ENCODE measurements at regions not wholly inside any gene's neighbourhood (a gene's known extent, or its start where the extent isn't known, plus 50 kb on each side); places are given as distances from the start of the nearest gene placed in this dataset.

DNA sequence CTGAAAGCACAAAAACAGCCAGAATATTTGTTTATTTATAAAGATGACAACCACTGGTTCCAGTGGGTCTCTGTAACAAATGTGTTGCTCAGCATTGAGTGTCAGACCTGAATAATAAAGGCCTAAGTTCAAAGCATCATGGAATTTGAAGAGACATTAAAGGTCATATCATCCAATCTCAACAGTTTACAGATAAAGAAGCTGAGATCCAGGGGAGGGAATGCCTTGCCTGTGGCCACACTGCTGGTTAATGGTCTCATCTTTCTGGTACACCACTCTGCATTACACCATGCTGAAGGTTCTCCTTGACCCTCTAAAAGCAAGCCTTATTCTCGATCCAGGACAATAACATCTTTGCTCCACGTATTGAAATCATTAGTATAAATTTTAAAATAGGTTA lies 446.5 kb upstream of the ACVR2A start:
- no peak for DNase-seq

DNA sequence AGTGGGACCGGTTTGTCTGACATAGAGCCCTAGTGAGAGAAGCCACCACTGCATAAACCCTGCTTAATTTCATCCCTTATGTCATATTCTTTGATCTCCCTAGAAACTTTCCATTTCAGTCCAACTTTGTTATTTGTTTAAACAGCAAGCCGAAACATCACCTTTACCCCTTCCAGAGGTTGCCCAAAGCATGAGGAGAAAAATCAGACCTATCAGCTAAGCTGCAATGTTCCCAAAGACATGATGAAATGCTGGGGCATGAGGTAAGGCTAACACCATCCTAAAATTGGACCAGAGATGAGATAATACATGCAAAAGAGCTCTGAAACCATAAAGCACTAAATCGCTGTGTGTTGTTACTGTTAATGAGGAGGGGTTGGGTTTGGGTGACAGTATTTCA lies 447.9 kb upstream of the ACVR2A start:
- DNase-seq = no peak

DNA sequence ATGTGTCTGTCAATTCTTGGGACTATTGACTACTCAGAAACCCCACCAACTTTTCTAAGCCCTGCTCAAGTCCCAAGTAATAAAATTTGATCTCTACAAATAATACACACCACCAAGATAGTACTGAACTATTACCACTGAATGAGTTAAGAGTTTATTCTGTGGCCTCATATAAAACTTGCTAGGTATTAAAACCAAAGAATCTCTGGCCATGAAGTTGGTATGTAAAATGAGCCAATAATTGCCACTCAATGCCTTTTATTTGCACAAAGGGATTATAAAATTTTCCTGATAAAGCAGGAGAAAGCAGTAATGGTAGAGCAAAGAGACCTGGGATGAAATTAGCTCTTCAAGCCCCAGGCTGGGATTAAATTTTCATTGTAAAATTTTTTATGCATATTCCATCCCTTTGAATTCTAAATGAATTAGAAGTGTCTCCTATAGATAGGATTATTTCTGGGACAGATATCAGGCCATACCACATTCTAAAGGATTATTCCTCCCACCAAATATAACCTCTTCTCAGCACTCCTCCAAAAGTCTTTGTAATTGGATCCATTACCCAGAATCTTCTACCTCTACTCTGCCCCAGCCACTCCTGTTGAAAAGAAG lies 450.5 kb upstream of the ACVR2A start:
- no peak for DNase-seq

DNA sequence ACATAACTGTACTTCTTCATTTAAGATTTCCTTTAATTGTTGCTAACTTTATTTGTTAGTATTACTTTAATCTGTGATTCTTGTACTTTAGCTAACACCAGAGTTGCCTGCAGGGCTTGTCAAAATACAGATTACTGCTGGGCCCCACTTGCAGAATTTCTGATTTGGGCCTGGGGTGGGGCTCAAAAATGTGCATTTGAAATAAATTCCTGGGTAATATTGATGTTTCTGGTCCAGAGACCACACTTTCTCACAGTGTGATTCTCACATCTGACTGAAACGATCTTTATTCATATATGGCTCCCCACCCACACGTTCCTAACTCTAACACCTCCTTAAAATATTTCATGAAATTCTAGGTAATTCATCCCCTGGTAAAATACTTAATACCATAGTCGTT lies 452.6 kb upstream of the ACVR2A start:
- no peak for DNase-seq

DNA sequence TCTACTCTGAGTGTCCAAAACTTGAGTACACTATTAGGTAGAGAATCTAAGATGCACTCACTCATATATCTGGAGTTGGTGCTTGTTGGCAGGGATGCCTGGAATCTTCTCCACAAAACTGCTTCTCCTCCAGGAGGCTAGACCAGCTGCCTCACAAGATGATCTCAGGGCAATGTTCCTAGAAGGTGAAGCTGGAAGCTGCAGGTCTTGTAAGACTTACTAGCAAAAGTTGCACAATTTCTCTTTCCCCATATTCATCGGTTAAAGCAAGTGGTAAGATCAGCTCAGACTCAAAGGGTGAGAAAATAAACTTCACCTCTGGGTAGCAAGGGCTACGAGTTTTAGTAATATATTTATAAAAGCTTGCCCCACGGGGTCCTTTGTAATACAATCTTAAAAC lies 454.4 kb upstream of the ACVR2A start:
- DNase-seq = no peak

DNA sequence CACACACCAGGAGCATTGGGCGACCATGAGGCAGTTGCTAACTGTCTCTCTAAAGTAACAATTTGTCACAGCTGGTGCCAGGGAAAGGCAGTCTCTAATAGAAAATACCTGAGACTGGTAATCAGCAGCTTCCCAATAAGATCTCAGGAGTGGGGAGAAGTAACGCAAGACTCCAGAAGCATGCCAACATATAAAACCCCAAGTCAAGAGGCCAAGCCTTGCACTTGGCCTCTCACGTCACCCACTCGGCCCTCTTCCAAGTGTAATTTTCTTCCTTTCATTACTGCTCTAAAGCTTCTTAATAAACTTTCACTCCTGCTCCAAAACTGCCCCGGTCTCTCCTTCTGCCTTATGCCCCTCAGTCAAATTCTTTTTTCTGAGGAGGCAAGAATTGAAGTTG lies 455.6 kb upstream of the ACVR2A start:
- DNase-seq = no peak

DNA sequence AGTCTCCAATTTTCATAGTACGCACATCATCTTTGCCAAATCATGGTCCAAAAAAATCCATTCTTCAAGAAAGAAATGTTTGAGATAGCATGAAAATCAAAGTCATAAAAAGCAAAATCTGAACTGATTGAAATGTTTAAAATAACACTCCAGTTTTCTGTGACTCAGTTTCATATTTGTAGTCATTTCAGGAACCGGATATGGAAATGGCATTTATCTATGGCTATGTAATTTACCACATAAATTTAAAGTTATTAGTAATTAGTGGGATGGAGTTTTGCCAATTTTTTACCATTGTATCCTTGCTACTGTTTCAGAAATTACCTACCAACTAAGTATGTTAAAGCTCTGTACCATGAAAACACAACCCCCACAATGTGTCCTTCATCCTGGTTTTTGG lies 456.6 kb upstream of the ACVR2A start:
- DNase-seq = no peak

DNA sequence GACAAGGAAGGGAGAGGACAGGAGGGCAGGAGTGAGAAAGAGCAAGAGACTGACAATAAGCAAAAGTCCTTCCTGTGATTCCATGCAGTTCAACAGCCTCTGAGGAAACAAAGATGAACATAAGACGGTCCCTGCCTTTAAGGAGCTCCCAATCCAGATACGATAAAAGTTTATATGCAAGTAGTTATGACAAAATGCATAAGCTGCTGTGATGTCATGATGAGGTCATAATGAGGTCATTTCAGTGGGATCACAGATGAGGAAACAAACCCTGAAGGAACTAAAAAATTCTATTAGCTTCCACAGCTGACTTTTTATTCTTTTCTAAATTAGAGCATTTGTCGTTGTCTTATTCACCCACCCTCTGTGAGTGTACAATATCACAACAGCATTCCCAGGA lies 458.5 kb upstream of the ACVR2A start:
- no peak for DNase-seq

DNA sequence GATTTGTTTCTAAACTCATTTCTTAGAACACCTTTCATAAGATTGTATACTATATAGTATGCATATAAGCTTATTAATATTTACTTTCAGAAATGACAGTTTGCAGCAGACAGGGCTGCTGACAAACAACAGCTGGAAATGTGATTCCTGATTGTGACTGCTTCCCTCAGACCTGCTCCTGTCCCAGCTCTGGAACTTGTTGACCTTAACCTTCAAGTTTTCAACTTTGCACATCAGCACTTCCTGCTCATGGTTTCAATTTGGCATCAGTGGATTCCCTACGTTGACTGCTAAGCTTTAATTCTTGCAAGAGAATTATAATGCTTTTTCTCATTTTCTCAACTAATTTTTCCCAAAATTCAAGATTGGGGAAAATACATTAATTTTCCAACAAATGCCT lies 459.2 kb upstream of the ACVR2A start:
- DNase-seq = no peak

DNA sequence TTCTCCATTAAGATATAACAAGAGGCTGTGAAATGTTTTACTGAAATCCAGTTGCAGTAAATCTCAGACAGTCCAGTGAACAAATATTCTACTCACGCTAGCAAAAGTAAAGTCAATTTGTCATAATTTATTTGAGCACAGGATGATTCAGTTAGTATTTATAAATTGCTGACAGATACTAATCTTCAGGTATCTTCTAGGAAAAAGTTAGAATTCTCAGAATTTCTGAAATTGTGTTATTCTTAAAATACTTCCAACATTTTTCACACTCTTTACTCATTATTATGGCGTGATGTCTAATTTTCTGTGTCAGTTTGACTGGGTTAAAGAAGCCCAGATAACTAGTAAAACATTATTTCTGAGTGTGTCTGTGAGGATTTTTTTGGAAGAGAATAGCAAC lies 460.2 kb upstream of the ACVR2A start:
- no peak for DNase-seq

DNA sequence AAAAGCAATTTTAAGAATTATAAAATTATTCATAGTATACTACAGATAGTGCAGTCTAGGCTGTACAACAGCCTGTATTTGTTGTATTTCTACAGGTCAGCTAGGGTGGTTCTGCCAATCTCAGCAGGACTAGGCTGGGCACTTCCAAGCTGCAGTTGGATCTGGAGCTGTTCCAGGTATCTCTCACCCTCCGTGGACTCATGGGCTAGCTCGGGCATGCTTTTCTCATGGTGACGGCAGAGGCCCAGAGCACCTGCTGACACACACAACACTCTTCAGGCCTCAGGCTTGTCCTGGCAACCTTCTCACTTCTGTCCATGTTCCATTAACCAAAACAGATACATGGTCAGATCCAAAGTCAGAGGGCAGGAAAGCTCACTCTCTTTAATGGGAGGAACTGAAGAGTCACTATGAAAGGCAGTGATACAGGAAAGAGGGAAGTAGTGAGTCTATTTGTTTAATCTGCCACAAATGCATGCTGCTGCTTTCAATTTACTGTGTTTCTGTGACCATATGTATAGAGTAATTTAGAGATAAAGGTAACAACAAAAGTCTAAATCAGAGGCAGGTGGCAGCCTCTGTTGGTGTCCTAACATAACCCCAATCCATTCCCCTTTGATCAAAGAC lies 462.4 kb upstream of the ACVR2A start:
- DNase-seq = no peak

DNA sequence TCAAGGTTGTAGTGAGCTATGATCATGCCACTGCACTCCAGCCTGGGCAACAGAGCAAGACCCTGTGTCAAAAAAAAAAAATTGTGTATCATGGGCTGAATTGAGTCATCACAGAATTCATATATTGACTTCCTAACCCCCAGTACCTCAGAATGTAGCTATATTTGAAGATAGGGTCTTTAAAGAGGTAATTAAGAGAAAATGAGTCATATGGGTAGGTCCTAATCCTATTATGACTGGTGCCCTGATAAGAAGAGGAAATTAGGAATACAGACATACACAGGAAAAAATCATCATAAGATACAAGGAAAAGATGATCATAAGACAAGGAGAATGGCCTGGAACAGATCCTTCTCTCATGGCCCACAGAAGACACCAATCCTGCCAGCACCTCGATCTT lies 466.4 kb upstream of the ACVR2A start:
- DNase-seq = no peak

DNA sequence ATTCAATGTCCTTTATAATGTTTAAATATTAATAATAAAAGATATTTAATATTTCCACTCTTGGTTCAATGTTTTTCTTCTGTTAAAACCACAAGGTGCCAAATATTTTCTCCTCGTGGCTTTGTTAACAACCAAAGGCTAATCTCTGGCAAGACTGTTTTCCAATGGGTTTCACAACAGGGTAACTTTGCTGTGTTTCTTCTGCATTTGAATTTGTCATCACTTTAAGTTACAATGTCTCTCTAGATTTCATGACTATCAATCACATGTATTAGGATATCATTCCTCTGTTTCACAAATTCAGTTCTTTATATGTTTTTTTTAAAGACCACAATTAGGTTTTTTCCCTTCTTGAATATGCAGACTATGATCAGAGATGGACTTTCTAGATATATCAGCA lies 469.8 kb upstream of the ACVR2A start:
- DNase-seq = no peak

DNA sequence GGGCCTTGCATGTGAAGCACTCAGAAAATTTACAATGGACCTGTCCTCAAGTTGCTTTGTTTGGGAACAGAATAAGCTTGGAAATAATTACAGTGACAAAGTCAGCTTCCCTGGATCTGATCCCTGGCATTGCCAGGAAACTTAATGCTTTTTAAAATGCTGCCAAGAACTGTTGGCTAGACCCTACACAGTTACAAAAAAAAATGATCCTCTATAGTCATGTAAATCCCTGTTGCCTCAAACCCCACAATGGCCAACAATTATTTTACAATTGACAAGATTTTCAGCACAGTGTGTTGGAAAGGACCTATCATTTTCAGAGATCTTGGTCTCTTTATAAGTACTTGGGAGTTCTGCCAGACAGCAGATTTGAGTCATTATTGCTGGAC lies 470.4 kb upstream of the ACVR2A start:
- no peak for DNase-seq

DNA sequence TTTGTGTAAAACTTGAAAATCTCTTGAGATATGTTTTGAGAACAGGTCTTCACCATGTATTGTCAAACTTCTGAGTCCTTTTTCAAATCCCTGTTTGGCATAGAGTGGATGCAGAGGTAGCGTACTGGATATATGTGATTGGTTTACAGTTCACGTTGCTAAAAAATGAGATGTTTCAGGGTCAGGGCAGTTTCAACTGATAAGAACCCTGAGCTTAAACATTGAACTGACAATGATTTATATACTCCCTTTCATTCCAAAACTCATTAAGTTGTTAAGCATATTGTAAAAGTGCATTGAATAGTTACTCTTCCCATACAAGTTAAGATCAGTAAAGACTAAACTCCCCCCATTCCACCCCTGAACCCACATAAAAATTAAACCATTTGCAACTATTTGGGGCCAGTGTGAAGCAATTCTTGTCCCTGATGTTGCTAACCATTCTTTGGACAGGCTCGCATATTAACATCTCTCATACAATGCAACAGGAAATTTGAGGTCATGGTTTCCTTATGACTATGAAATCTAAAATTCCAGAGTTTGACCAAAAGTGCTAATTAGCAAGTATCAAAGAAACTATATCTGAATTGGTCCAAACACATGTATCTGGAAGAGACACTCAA lies 470.9 kb upstream of the ACVR2A start:
- DNase-seq = no peak

DNA sequence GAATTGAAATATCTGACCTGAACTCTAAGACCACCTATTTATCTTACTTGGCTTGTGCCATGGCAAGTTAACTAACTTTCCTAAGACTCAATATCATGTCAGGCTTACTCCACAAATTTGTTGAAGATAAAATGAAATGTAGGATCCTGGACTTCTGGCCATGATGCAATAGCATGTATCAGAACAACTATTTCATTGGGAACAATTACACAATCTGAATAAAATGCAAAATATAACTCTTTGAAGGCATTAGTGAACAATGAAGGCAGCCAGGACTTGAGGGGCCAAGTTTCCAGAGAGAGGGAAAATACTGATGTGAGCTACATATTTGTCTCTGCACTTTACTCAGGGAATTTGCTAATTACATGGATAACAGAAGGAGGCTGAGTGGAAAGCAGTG lies 476.5 kb upstream of the ACVR2A start:
- no peak for DNase-seq

DNA sequence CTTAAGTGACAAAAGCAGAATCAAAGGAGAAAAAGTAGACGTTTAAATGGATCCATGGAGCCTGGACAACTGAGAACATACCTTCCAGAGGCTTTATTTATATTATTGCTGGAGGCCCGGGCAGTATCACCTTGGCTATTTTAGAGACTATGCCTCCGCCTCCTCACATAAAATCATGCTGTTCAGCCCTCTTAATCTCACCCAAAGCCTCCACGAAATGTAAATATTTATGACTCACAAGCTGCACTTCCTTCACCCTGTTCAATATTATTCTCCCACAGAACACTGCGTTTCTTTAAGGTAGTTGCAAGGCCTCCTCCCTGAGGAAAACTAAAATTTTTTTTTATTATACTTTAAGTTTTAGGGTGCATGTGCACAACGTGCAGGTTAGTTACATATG lies 478.6 kb upstream of the ACVR2A start:
- no peak for DNase-seq

DNA sequence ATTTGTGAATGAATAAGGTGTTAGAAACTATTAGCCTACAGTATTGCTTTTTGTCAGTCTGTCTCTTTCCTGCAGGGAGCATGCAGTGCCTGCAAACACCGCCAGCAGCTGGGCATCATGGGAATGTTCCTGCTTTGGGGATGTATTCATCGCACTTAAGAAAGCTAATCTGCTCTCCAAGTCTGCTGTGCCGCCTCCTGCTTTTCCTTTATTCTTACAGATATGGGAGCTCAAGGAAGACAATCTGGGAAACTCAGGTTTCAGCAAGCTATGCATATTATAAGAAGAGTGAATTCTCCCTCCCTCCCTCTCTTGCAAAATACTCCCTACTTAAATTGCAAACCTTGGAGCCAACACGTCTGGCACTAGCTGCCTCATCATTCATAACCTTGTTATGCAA lies 479.2 kb upstream of the ACVR2A start:
- no peak for DNase-seq

DNA sequence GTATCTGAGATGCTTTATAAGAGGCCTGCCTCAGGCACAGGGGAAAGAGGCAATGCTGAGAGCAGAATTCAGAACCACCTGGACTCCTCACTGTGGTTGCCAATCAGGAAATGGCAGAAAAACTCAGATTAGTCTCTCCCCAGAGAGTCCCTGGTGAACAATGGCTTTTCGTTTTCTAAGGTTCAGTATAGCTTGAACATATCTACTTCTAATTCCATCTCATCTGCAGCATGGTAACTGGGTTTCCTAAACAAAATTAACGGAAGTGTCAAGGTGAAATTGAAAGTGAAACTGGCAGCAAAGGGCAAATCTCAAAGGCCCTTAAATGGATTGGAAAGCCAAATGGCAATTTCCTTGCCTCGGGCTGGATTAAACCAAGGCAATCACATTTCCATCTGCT lies 480.2 kb upstream of the ACVR2A start:
- DNase-seq = no peak

DNA sequence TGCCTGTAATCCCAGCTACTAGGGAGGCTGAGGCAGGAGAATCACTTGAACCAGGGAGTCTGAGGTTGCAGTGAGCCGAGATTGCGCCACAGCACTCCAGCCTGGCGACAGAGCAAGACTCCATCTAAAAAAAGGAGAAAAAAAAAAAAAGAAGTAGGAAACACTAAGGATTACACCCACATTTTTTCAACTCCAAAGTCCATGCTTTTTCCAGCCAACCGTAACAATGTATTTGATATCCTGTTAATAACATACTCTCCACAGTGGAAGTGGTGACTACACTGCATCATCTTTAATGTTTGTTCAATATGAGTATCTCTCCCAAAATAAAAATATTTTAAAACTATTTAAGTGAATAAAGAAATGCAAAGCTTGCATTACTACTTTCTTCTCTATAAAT lies 481.6 kb upstream of the ACVR2A start:
- DNase-seq = no peak

DNA sequence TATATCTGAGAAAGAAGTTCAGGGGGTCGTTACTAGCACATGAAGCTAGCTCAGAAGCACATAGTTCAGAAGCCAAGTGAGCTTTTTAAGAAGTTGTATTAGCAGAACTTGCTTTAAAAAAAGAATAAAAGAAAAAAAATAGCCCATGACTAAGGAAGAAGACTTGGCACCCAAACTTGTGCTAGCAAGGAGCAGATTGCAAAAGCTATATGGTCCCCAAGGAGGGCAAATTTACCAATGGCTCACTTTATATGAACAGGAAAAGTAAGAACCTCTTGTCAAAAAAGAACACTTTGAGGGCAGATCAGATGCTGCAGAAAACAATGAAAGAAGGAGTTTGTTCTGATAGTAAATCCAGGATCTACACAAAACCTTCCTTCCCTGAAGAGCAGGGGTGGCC lies 486.5 kb upstream of the ACVR2A start:
- DNase-seq = no peak

DNA sequence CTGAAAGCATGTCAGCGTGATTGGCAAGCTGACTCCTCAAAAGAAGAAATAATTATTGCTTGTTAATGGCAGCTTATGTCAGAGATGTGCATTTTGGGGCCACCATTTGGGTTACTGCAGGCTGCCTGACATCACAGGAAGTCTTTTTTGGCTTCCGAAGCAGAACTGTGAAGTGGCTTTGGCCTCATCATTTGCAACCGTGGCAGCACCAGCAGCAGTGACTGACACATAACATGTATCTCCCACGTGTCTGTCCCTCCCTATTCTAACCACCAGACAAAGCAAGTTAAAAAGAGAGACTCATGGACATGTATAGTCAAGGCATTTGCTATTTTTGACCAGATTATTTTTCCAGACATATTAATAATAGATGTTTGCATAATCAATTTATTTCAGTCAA lies 488.7 kb upstream of the ACVR2A start:
- DNase-seq = no peak

DNA sequence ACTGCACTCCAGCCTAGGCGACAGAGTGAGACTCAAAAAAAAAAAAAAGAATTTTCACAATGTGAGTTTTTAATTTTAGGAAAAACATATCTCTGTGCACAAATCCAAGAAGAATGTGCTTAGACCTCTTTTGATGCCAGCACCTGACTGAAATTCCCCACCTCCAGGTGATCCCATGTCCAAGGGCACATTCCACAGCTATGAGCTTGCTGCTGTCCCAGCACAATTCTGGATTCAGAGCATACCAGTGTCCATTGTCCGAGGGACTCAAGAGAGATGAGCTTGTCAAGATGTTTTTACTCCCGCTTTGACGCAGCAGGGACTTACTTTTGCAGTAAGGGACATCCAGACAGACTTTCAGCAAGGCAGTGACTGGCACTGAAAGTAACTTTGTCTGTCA lies 489.1 kb upstream of the ACVR2A start:
- no peak for DNase-seq

DNA sequence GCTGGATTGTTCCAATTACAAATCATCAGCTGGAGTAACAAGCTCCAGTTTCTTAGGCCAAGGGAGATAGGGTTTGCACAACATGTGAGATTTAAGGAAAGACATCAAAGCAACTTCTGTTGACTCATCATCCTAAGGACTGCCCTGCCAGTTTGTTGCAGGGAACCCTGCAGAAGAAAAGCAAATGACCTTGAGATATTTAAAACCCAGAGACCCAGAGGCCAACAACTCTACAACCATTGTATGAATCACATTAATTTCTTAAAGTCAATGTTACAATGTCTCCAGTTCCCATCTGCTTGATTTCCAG lies 491.8 kb upstream of the ACVR2A start:
- DNase-seq = no peak
